ENCODE measurements at regions not wholly inside any gene's neighbourhood (a gene's known extent, or its start where the extent isn't known, plus 50 kb on each side); places are given as distances from the start of the nearest gene placed in this dataset.

DNA sequence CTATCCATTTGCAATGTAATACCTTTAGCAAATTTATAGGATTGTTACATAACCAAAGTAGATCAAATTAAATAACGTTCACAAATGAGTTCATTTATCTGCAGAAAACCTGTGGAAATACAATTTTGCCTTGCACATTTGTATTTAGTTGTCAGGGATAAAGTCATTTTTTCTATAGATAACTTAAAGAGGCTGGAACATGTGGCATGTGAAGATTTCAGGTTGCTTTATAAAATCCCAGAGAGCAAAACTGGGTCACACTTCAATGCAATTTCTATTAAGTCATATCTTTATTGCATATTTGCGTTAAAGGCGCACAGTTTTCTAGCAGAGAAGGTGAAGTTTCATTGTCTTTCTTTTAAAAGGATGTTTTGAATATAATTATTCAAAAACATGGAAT, 342.4 kb downstream of the USP25 start:
- no peak overlapping the region for H2AFZ ChIP-seq

More for the DNA sequence above, 342.4 kb downstream of the USP25 start:
- Histone ChIP-seq H3K4me3 (no peak overlapping the region), H3F3A (replicated peaks; ENCODE audit: low read depth) (no peaks in the 10 kb centered on the region), H3K27ac (ENCODE audit: low read depth) (no peak overlapping the region), H3K4me1 (ENCODE audit: insufficient read depth) (0 out of 2 replicates have a peak, but pooled peaks cover 6% of the 10 kb centered on the region), H4K20me1 (replicated peaks; ENCODE audit: insufficient read depth) (no peaks in the 10 kb centered on the region), H3K79me2 (replicated peaks; ENCODE audit: insufficient read depth) (no peaks in the 10 kb centered on the region), H3K27me3 (ENCODE audit: insufficient read depth) (no peaks in the 10 kb centered on the region), H3K9me2 (ENCODE audit: insufficient read depth) (no peaks in the 10 kb centered on the region), H3K4me2 (no peak overlapping the region), H3K36me3 (ENCODE audit: insufficient read depth) (no peaks in the 10 kb centered on the region)
- ATAC-seq, result no peak
- H3K27ac Mint-ChIP-seq, result no peak overlapping the region
- no peak for TF ChIP-seq ZNF331 (CRISPR knock-in tag; IDR thresholded peaks at IDR 0.05; ENCODE audit: low read depth)
- TF ChIP-seq, protein P1, sequence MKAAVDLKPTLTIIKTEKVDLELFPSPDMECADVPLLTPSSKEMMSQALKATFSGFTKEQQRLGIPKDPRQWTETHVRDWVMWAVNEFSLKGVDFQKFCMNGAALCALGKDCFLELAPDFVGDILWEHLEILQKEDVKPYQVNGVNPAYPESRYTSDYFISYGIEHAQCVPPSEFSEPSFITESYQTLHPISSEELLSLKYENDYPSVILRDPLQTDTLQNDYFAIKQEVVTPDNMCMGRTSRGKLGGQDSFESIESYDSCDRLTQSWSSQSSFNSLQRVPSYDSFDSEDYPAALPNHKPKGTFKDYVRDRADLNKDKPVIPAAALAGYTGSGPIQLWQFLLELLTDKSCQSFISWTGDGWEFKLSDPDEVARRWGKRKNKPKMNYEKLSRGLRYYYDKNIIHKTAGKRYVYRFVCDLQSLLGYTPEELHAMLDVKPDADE (IDR thresholded peaks at IDR 0.05), result no peak
- TF ChIP-seq ZNF462 (CRISPR knock-in tag; IDR thresholded peaks at IDR 0.05), result no peak
- TF ChIP-seq NANOG (IDR thresholded peaks at IDR 0.05; ENCODE audit: borderline replicate concordance), result no peak
- no peaks in the 10 kb centered on the region for H3K36me3 Mint-ChIP-seq (ENCODE audit: low read depth)
- no peaks in the 10 kb centered on the region for H3K27me3 Mint-ChIP-seq (ENCODE audit: insufficient read depth, low read depth, poor library complexity)
- no peak for DNase-seq (ENCODE audit: low spot score)
- no peak overlapping the region for H3K4me3 Mint-ChIP-seq
- no peaks in the 10 kb centered on the region for H3K9me3 Mint-ChIP-seq
- H3K4me1 Mint-ChIP-seq, result peaks cover 11% of the 10 kb centered on the region

Data from GM23338 (cell line).